ENCODE measurements at regions not wholly inside any gene's neighbourhood (a gene's known extent, or its start where the extent isn't known, plus 50 kb on each side); places are given as distances from the start of the nearest gene placed in this dataset.

GRCh38 chr13:78187781-78188180, 269.1 kb upstream of the EDNRB start (continued):
- TF ChIP-seq CTCF (conservative IDR thresholded peaks at IDR 0.05; ENCODE audit: low read depth in 2 of 2) = no peak
- no peak for TF ChIP-seq REST (IDR thresholded peaks at IDR 0.05; ENCODE audit: unreplicated experiment)

GRCh38 chr13:78185700-78186099, 267.1 kb upstream of the EDNRB start:
- Histone ChIP-seq H3K4me1 (ENCODE audit: insufficient read depth) (no peaks in the 10 kb centered on the region), H3F3A (replicated peaks; ENCODE audit: low read depth) (no peaks in the 10 kb centered on the region), H3K9me2 (ENCODE audit: insufficient read depth) (peaks cover 5% of the 10 kb centered on the region; the same call in 1 of the 2 replicates), H3K79me2 (replicated peaks; ENCODE audit: insufficient read depth) (no peaks in the 10 kb centered on the region), H2AFZ (no peak overlapping the region), H3K27ac (ENCODE audit: low read depth) (no peak overlapping the region), H3K36me3 (ENCODE audit: insufficient read depth) (no peaks in the 10 kb centered on the region), H4K20me1 (replicated peaks; ENCODE audit: insufficient read depth) (no peaks in the 10 kb centered on the region), H3K27me3 (ENCODE audit: insufficient read depth) (no peaks in the 10 kb centered on the region), H3K4me3 (no peak overlapping the region), H3K4me2 (no peak overlapping the region)
- Mint-ChIP-seq H3K27me3 (ENCODE audit: insufficient read depth, low read depth, poor library complexity) (no peaks in the 10 kb centered on the region), H3K27ac (no peak overlapping the region), H3K9me3 (no peaks in the 10 kb centered on the region; the same call in 2 of the 3 replicates), H3K36me3 (ENCODE audit: low read depth) (no peaks in the 10 kb centered on the region), H3K4me1 (peaks cover 6% of the 10 kb centered on the region; the same call in 2 of the 3 replicates), H3K4me3 (no peak overlapping the region)
- ATAC-seq (no peak), DNase-seq (ENCODE audit: low spot score) (no peak)
- no peak for TF ChIP-seq CTCF (conservative IDR thresholded peaks at IDR 0.05; ENCODE audit: low read depth in 2 of 2)
- TF ChIP-seq EZH2phosphoT487 (IDR thresholded peaks at IDR 0.05; ENCODE audit: unreplicated experiment) = no peak
- no peak for TF ChIP-seq NANOG (IDR thresholded peaks at IDR 0.05; ENCODE audit: borderline replicate concordance)
- no peak for TF ChIP-seq EZH2 (IDR thresholded peaks at IDR 0.05; ENCODE audit: low read depth, unreplicated experiment)
- no peak for TF ChIP-seq POLR2AphosphoS5 (IDR thresholded peaks at IDR 0.05; ENCODE audit: low read depth)
- TF ChIP-seq ZNF462 (CRISPR knock-in tag; IDR thresholded peaks at IDR 0.05) = no peak

Measured in GM23338 (cell line).